ENCODE measurements at regions not wholly inside any gene's neighbourhood (a gene's known extent, or its start where the extent isn't known, plus 50 kb on each side); places are given as distances from the start of the nearest gene placed in this dataset.
"Not testable (repeated sequence)": the region's sequence is repeated elsewhere in the genome, so short reads cannot be mapped to it uniquely, and the experiment has no call there.

DNA sequence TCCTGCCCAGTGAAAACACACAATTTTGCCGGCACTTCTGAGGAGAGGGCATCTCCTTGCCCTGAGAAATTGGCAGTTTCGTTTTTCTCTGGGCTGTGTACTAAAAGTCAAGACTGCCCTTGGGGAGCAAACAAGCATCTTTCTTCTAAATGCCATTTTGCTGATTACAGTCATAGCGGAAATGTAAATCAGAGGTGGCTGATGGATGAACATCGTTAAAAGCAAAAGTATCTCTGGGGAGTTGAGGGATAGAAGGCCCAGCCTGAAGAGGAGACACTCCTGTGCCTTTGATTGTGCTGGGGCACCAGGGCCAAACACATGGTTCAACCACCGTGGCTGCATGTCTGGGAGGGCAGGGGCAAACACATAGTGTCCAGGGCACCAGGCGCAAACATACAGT lies 49.8 kb downstream of the ABCC12 start:
- DNase-seq (ENCODE audit: low read depth): no peak

DNA sequence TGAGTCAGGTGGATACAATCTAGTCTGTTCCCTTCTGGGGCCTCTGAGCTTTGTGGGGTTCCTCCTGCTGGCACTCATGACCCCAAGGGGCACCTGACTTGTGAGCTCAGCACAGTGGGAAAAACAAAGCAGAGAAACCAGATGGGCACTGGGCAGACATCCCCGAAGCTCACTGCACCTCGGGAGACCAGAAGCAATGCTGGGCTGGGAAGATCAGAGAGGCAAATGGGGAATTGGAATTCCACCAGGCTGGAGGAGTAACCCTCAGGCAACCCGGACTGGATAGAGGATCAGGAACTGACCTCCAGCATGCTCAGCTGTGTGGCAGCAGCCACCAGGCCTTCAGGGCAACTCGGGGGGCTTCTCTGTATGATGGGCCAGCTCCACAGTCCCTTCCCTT lies 50.3 kb downstream of the ABCC12 start:
- no peak for DNase-seq (ENCODE audit: low read depth)

- DNase-seq (ENCODE audit: low read depth): no peak
Measured at GRCh38 chr16:48103591-48103990, 52.2 kb downstream of the ABCC12 start.

DNA sequence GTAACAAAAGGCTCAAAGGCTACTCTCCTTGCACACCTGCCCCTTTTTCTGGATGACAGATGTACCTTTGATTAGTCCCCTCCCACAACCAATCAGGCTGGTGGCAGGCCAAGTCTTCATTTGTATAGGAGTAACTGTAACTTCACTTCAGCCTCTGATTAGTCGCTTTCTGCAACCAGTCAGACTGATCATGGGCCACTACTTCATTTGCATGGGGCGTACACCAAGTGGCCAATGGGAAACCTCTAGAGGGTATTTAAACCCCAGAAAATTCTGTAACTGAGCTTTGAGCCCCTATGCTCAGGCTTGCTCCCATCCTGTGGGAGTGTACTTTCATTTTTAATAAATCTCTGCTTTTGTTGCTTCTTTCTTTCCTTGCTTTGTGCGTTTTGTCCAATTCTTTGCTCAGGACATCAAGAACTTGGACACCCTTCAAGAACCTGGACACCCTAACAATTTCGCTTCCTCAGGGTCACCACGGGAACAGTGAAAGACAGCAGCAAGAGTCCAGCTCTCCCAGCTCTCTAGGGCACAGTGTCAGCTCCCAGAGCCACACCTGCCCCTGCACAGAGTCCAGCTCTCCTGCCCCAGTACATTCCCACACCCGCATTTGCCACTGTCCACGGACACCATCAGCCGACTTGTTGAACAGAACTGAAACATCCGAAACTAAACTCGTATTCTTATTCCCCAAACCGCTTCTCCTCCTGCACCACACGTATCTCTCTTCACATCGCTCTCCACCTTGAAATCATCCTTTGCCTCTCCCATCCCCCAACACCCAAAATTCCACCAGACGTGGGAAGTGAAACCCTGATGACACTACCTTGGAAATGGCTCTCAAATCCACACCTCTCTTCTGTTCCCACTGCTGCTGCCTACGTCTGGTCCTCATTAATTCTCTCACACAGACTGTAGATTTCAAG lies 53.4 kb downstream of the ABCC12 start:
- DNase-seq (ENCODE audit: low read depth): no peak

DNA sequence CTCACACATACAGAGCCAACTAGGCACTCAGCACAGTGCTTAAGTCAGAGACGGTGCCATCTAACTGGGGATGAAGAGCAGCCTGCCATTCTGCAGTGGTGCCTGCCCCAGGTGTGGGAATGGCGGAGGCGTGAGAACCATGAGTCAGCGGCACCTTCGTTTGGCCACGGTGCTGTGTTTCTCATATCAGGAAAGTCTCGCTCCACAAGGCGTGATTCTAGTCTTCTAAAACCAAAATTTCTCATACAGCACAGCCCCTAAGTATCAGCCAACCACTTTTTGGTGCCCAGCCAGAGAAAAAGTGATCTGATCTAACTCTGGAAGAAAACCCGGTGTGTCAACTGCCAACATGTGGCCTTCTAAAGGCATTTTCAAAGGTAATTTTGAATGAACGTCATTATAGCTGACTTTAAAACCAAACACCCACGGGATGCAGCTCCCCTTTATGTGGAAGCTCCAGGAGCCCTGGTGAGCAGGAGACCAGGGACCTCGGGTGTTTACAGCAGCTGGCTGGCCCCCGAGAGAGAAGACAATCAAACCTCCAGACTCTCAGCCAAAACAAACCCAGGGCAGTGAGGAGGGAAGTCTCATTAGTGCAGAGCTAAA lies 54.6 kb downstream of the ABCC12 start:
- no peak for DNase-seq (ENCODE audit: low read depth)

GRCh38 chr16:48099455-48099854 lies 56.3 kb downstream of the ABCC12 start:
- peak; percentile 40 for DNase-seq (ENCODE audit: low read depth)

GRCh38 chr16:48098472-48098871 lies 57.3 kb downstream of the ABCC12 start:
- no peak for DNase-seq (ENCODE audit: low read depth)

- no peak for DNase-seq (ENCODE audit: low read depth)
Measured at GRCh38 chr16:48091117-48091516, 64.7 kb downstream of the ABCC12 start.

GRCh38 chr16:48089053-48089792 lies 66.6 kb downstream of the ABCC12 start:
- DNase-seq (ENCODE audit: low read depth): no peak

DNA sequence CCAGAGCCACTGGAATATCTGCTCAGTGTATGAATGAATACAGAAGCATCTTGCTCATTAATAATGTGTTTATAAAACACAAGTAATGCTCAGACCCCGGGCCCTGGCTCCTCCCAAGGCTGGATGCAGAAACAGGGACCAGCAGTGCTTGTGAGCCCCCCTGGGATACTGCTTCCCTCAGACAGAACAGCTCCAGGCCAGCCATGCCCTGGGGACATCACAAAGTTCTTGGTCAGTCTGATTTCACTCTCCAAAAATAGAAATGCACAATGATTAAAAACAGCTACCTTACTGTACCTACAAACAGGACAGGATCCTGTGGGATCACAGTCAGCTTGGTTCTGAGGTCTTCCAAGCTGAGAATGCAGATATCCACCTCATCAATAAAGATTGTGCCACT lies 68.2 kb downstream of the ABCC12 start:
- no peak for DNase-seq (ENCODE audit: low read depth)

DNA sequence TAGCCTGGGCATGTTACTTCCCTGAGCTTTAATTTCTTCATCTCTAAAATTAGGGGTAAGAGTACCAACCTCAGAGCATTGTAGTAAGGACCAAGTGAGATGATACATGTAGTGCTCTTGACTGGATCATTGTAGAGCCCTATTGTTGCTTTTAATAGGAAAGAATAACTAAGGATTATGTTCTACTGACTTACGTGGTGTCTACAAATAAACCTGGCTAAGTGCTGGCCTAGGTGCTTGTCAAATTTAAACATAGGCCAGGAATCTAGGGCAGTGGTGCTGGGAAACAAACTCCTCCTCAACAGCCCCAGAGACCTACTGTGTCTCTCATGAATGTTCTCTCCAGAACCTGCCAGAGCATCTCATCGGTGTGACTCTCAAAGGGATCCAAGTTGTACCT lies 69.4 kb downstream of the ABCC12 start:
- DNase-seq (ENCODE audit: low read depth): no peak

GRCh38 chr16:48085729-48086128 lies 70.1 kb downstream of the ABCC12 start:
- DNase-seq (ENCODE audit: low read depth): no peak

DNA sequence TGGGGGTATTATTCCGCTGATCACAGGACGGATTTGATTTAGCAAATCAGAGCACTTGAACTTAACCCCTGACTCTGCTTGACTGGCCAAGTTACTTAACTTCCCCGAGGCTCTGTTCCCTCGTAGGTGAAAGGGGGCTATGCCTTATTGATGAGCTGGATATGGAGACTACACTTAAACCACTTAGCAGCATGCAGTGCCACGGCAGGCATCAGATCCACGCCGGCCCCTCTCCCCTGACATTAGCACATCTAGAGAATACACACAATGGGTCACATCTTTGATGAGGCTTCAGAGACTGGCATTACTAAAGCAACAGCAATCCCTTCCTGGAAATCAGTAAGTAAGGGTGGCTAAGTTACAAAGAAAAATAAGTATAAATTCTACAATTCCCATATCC lies 71.0 kb downstream of the ABCC12 start:
- no peak for DNase-seq (ENCODE audit: low read depth)

DNA sequence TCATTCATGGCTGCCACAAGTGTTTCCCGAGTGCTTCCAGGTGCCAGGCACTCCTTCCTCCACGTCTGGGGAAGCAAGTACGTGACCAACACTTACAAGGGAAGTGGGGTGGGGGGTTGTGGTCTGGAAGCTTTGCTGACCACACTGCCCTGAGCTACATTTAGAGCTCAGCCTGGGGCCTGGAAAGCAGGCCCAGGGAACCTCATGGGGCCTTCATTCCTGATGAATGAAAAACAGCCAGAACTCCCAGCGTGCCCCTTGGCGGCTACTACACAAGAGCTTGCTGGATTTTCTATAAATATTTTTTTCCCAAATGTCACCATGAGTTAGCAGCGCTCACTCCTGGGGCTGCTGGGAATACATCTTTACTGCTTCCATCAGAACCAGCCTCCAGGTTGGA lies 73.3 kb downstream of the ABCC12 start:
- peak; percentile 83 for DNase-seq (ENCODE audit: low read depth)

DNA sequence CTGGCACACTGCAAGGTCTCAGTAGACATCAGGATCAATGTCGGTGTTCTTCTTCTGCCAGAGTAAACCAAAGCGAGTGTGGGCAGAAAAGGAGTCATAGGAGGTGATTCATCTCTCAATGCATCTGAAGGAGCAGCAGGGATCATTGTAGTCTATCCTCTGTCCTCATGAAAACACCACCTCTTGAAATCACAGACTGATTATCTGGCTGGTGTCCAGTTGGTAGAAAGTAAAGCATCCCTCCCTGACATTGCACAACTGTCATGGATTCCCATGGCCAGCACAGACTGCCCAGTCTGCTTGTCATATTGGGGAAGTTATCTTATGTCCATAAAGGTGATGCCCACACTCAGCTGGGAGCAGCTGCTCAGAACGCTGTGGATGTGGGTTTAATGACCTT lies 74.1 kb downstream of the ABCC12 start:
- DNase-seq (ENCODE audit: low read depth): peak; percentile 92

GRCh38 chr16:48076455-48077012 lies 79.3 kb downstream of the ABCC12 start:
- DNase-seq (ENCODE audit: low read depth): peak; percentile 80

GRCh38 chr16:48075398-48075797 lies 80.4 kb downstream of the ABCC12 start:
- peak; percentile 81 for DNase-seq (ENCODE audit: low read depth)

DNA sequence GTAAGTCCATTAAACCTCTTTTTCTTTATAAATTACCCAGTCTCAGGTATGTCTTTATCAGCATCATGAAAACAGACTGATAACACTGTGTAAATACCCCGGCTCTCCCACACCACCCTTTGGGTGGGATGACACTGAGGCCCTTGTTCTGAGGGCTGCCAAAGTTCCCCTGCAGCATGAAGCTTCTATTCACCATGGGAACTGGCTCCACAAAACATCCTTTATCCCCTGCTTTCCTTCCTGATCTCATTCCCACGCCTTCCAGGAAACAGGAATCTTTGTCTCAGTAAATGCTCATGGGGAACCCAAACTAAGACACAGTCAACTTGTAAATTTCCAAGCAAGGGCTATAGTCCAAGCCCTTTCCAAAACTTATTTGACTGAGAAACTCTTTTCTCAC lies 88.4 kb downstream of the ABCC12 start:
- DNase-seq (ENCODE audit: low read depth): no peak

DNA sequence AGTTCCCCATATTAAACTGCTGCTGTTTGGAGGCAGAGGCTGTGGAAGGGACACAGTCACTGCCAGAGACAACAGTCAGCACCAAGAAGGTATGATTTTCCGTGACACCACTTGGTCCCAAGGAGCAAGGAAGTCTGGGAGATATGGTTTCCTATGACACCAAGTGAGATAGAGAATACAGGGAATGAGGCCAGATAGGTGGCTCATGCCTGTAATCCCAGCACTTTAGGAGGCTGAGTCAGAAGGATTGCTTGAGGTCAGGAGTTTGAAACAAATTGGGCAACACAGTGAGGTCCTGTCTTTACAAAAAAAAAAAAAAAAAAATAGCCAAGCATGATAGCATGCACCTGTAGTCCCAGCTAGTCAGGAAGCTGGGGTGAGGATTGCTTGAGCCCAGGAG lies 90.8 kb downstream of the ABCC12 start:
- peak; percentile 20 for DNase-seq (ENCODE audit: low read depth)

- DNase-seq (ENCODE audit: low read depth): no peak
Measured at GRCh38 chr16:48062681-48063080, 93.1 kb downstream of the ABCC12 start.

DNA sequence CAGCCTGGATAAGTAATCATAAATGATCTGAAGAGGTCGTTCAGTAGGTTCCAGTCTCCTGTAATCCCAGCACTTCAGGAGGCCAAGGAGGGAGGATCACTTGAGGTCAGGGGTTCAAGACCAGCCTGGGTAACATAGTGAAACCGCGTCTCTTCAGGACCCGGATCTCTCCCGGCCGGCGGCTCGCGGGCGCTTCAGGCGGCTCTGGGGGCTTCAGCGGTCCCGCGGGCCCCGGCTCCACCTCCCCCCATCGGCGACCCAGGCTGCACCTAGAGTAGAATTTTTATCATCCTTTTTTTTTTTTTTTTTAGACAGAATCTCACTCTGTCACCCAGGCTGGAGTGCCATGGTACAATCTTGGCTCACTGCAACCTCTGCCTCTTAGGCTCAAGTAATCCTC lies 95.9 kb downstream of the ABCC12 start:
- no peak for DNase-seq (ENCODE audit: low read depth)

DNA sequence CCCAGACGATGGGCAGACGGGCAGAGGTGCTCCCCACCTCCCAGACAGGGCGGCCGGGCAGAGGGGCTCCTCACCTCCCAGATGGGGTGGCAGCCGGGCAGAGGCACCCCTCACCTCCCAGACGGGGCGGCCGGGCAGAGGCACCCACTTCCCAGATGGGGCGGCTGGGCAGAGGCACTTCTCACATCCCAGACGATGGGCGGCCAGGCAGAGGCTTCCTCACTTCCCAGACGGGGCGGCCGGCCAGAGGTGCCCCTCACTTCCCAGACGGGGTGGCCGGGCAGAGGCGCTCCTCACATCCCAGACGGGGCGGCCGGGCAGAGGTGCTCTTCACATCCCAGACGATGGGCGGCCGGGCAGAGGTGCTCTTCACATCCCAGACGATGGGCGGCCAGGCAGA lies 96.6 kb downstream of the ABCC12 start:
- not testable (repeated sequence) for DNase-seq (ENCODE audit: low read depth)

DNA sequence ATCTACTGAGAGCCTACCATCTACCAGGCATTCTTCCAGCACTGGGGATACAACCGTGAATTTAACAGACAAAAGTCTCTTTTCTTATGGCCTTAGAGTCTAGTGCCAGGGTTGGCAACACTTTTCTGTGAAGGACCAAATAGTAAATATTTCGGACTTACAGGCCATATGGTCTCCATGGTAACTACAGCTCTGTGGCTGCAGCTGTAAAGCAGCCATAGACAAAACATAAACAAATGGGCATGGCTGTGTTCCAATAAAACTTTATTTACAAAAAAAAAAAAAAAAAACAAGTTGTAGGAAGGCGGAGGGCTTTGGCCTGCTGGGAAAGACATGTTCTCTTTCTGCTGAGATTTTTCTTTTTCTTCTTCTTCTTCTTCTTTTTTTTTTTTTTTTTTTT lies 98.7 kb downstream of the ABCC12 start:
- no peak for DNase-seq (ENCODE audit: low read depth)

All from EH (cell line).